ENCODE measurements at regions not wholly inside any gene's neighbourhood (a gene's known extent, or its start where the extent isn't known, plus 50 kb on each side); places are given as distances from the start of the nearest gene placed in this dataset.

GRCh38 chr16:49127103-49127502 lies 154.5 kb downstream of the CBLN1 start:
- TF ChIP-seq POLR2A (IDR thresholded peaks at IDR 0.05): no peak
- TF ChIP-seq, protein P1, sequence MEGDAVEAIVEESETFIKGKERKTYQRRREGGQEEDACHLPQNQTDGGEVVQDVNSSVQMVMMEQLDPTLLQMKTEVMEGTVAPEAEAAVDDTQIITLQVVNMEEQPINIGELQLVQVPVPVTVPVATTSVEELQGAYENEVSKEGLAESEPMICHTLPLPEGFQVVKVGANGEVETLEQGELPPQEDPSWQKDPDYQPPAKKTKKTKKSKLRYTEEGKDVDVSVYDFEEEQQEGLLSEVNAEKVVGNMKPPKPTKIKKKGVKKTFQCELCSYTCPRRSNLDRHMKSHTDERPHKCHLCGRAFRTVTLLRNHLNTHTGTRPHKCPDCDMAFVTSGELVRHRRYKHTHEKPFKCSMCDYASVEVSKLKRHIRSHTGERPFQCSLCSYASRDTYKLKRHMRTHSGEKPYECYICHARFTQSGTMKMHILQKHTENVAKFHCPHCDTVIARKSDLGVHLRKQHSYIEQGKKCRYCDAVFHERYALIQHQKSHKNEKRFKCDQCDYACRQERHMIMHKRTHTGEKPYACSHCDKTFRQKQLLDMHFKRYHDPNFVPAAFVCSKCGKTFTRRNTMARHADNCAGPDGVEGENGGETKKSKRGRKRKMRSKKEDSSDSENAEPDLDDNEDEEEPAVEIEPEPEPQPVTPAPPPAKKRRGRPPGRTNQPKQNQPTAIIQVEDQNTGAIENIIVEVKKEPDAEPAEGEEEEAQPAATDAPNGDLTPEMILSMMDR (IDR thresholded peaks at IDR 0.05): no peak
